ENCODE measurements at regions not wholly inside any gene's neighbourhood (a gene's known extent, or its start where the extent isn't known, plus 50 kb on each side); places are given as distances from the start of the nearest gene placed in this dataset.
A peak's percentile ranks its signal among the peaks of the same experiment; 100 is the strongest.

GRCh38 chr20:63061771-63062100 is 55.0 kb upstream of the BHLHE23 start:
- TF ChIP-seq ZNF232 (CRISPR knock-in tag; IDR thresholded peaks at IDR 0.05) (no peak), ZNF317 (CRISPR knock-in tag; IDR thresholded peaks at IDR 0.05; ENCODE audit: borderline replicate concordance, low read depth) (no peak), JAZF1 (CRISPR knock-in tag; IDR thresholded peaks at IDR 0.05) (no peak), TCF7 (CRISPR knock-in tag; IDR thresholded peaks at IDR 0.05; ENCODE audit: low read depth) (no peak), ZMAT4 (CRISPR knock-in tag; IDR thresholded peaks at IDR 0.05) (no peak), SMAD4 (CRISPR knock-in tag; IDR thresholded peaks at IDR 0.05) (no peak), ZNF219 (CRISPR knock-in tag; IDR thresholded peaks at IDR 0.05; ENCODE audit: borderline replicate concordance) (no peak), GTF2I (CRISPR knock-in tag; conservative IDR thresholded peaks at IDR 0.05) (no peak), CTCF (IDR thresholded peaks at IDR 0.05) (no peak), CREB1 (CRISPR knock-in tag; IDR thresholded peaks at IDR 0.05) (no peak), FOXP1 (CRISPR knock-in tag; IDR thresholded peaks at IDR 0.05; ENCODE audit: borderline replicate concordance) (no peak), PRDM15 (CRISPR knock-in tag; IDR thresholded peaks at IDR 0.05) (no peak), RELA (CRISPR knock-in tag; IDR thresholded peaks at IDR 0.05; ENCODE audit: borderline replicate concordance) (no peak), ATF2 (CRISPR knock-in tag; IDR thresholded peaks at IDR 0.05; ENCODE audit: borderline replicate concordance, low read depth) (no peak), IRF1 (CRISPR knock-in tag; IDR thresholded peaks at IDR 0.05) (no peak)
- ATAC-seq (no peak), DNase-seq (ENCODE audit: low spot score) (no peak)
- H3K4me3 Mint-ChIP-seq = no peak overlapping the region
- H3K27me3 Mint-ChIP-seq (ENCODE audit: low read depth) = no peaks in the 10 kb centered on the region
- CTCF ChIA-PET = no interaction called here
- peaks cover 11% of the 10 kb centered on the region for H3K9me3 Mint-ChIP-seq
- peak overlapping the region; percentile 82 for H3K27ac Mint-ChIP-seq
- H3K4me1 Mint-ChIP-seq = no peaks in the 10 kb centered on the region
- H3K36me3 Mint-ChIP-seq = no peaks in the 10 kb centered on the region; the same call in 1 of the 2 replicates
- POLR2A ChIA-PET = no interaction called here

- Mint-ChIP-seq H3K9me3 (peaks cover 11% of the 10 kb centered on the region), H3K27ac (peak overlapping the region; percentile 82), H3K4me3 (no peak overlapping the region)
These were observed 54.4 kb upstream of the BHLHE23 start for GRCh38 chr20:63061051-63061770.

More at GRCh38 chr20:63061051-63061770, 54.4 kb upstream of the BHLHE23 start:
- no peaks in the 10 kb centered on the region for H3K4me1 Mint-ChIP-seq
- TF ChIP-seq TCF7 (CRISPR knock-in tag; IDR thresholded peaks at IDR 0.05; ENCODE audit: low read depth) = 0 out of 2 replicates have a peak, but pooled peaks have one; percentile 17
- no peak for TF ChIP-seq SMAD4 (CRISPR knock-in tag; IDR thresholded peaks at IDR 0.05)
- 0 out of 2 replicates have a peak, but pooled peaks have one; percentile 31 for TF ChIP-seq FOXP1 (CRISPR knock-in tag; IDR thresholded peaks at IDR 0.05; ENCODE audit: borderline replicate concordance)
- H3K27me3 Mint-ChIP-seq (ENCODE audit: low read depth) = no peaks in the 10 kb centered on the region
- ChIA-PET POLR2A (no interaction called here), CTCF (no interaction called here)
- DNase-seq (ENCODE audit: low spot score) (peak; percentile 6), ATAC-seq (no peak)
- no peaks in the 10 kb centered on the region; the same call in 1 of the 2 replicates for H3K36me3 Mint-ChIP-seq

Measured in WTC11 (cell line).